ENCODE measurements at regions not wholly inside any gene's neighbourhood (a gene's known extent, or its start where the extent isn't known, plus 50 kb on each side); places are given as distances from the start of the nearest gene placed in this dataset.

- TF ChIP-seq CTCF (conservative IDR thresholded peaks at IDR 0.05; ENCODE audit: low read depth, low read length) (peak; percentile 82), EZH2 (IDR thresholded peaks at IDR 0.05; ENCODE audit: borderline replicate concordance, low read depth, low read length, poor library complexity, severe bottlenecking) (no peak)
Observed at GRCh38 chrX:131841496-131842437, 181.3 kb upstream of the STK26 start.
